ENCODE measurements at regions not wholly inside any gene's neighbourhood (a gene's known extent, or its start where the extent isn't known, plus 50 kb on each side); places are given as distances from the start of the nearest gene placed in this dataset.

DNA sequence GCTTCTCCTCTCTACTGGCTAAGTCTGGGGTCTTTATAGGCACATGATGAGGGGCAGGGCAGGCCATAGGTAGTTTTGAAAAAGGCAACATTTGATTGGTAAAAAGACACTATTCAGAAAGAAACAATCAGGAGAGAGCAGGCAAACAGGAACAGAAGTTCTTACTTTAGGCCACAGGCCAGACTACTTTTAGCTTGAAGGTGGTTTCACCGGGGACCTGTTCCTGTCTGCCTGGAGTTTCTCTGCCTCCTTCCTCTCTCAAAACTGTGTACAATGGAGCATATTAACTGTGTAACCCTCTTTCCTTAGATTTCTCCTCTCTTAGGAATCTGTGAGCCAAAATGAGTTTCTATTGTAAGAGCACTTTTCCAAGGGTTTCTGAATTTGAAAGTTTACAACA is 167.9 kb upstream of the AVPR1A start:
- DNase-seq: no peak

DNA sequence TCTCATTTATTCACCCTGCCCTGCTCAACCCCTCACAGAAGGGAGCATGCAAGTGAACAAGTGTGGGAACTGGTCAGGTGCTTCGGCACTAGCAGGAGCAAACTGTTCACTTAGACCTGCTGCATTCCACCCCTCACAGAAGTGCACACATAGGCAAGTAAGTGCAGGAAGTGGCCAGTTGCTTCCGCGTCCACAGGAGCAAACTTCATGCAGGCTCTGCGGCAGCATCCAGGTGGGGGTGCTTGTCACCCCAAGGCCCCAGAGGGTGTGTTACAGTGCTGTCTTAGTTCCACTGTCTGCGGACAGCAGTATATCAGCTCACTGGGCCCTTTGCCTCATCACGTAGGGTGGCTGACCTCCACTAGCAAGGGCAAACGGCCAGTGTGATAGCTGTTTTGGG is 167.3 kb upstream of the AVPR1A start:
- no peak for DNase-seq

DNA sequence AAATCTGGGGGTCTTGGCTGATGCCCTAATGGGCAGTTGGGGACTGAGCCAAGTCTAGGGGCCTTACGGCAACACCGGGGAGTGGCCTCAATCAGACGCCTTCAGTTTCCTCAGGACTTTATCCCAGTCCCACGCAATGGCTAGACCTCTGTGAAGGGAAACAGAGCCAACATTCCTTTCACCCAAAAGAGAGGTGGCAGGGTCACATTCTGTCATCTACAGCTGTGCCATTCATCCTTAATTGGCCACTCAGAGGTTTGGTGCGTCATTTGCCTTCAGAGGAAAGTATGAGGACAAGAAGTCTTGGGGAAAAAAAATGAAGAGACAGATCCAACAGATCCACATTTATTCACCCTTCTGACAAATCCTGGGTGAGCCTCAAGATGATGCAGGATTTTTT is 166.9 kb upstream of the AVPR1A start:
- DNase-seq: no peak

DNA sequence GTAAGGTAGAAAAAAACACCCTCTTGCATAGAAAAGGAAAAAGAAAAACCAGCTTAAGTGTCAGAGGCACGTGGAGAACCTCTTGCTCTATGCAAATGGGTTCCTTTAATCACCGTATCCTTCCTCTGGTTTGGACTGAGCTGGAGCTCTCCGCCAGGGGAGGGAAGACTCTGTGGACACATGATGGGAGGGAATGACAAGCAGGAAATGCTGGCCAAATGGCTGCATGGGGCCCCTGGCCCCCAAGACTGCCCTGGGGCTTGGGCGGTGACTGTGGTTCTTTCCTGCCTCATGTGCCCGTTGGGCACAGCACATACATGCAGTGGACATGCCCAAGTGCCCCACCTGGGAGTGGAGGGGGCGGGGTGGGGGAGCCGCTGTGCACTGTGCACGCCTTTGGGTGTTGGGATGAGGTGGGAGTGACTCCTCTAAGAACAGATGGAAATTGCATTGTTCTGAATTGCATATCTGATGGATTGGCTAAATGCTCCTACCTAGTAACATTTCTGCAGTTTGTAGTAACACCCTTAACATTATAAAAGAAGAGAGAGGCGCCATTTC is 166.4 kb upstream of the AVPR1A start:
- no peak for DNase-seq

DNA sequence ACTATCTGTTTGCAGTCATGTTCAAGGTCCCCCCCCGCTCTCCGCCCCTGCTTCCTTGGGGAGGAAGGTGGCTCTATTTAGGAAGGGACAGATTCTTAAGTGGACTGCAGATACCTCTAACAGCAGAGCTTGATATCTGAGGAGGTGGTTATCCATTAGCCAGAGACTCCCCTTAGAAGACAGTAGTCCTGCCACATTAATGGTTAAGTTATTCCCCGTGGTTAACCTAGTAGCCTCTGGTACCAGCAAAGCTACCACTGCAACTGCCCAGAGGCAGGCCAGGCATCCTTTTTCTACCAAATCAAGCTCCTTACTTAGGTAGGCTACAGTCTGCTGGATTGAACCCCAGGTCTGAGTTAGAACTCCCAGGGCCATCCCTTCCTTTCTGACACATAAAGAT is 162.1 kb upstream of the AVPR1A start:
- DNase-seq: no peak

DNA sequence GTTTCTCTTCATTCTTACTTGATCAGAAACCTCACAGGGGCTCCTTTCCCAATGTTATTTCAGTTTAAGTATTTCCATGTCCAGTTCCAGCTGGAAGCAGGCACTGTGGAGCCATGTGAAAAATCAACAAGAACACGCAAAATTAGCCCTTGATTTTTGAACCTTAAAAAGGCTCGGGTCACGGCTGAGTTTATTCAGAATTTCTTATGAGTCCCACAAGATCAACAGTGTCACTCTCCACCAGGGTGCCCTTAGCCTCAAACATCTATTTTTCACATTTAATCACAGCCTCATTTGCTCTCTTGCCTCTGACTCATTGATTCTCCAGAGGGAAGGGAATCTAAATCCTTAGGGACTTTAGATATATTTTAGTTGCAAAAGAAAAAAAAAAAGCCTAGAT is 157.7 kb upstream of the AVPR1A start:
- no peak for DNase-seq

DNA sequence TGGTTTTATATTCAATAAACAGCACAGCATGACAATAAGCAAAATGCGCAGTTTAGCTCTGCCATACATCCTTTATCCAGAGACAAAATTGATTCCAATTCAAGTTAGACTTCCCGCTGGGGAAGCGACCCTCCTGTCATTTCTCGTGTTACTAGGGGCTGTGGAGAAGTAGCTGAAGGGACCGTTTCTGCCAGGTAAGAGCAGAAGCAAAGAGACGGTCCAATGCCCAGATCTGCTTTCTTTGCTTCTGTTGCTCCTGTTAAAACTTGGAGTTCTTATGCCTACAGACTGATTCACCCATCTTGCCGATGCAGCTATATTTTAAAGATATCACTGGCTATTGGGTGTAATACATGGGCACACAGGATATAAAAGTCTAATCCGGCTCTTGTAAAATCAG is 156.8 kb upstream of the AVPR1A start:
- no peak for DNase-seq

DNA sequence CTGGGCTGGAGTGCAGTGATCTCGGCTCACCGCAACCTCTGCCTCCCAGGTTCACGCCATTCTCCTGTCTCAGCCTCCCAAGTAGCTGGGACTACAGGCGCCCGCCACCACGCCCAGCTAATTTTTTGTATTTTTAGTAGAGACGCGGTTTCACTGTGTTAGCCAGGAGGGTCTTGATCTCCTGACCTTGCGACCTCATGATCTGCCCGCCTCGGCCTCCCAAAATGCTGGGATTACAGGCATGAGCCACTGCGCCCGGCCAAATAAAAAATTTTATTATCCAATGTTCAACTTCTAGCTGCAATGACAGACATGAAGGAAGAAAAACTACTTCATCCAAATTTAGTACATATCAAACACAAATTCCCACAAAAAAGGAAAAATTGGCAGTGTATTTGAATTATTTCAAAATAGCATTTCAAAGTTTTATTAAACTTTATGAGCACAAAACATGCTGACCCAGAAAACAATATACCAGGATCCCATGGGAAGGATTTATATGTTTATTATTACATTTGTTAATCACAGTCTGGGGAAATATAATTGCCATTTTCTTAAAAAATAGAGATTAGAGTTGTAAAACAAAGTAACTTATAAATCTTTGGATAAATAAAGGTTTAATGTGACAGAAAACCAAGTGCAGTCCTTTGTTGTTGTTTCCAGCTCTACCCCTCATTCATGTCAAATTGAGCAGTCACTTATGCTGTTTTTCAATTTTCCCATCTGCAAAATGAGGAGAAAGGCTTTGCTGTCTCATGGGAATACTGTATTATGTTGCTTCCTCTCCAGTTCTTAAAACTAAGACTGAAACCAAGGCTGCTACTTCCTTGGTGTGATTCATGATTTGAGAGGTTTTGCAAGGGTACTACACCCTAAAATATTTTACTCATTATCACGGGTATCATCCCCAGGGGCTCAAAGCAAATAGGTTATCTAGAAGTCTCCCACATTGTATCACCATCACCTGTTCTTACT is 155.2 kb upstream of the AVPR1A start:
- no peak for DNase-seq

DNA sequence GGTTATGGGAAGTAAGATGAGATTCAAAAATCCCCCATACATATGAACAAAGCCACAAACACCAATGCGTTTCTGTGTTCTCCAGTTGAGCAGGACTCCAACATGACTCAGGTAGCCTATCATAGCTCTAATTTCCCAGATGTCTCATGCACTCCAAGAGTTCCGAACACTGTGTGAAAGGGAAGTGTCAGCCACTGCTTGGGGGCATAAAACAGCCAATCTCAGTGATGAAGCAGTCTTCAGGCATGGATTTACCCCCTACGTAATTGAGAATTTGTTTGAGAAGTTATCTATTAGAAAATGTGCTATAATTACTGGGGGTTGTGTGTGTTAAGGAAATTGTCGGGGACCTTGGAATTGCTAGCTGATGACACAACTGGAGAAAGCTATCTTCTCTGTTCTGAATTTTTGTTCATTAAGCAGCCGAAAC is 153.9 kb upstream of the AVPR1A start:
- DNase-seq: no peak

DNA sequence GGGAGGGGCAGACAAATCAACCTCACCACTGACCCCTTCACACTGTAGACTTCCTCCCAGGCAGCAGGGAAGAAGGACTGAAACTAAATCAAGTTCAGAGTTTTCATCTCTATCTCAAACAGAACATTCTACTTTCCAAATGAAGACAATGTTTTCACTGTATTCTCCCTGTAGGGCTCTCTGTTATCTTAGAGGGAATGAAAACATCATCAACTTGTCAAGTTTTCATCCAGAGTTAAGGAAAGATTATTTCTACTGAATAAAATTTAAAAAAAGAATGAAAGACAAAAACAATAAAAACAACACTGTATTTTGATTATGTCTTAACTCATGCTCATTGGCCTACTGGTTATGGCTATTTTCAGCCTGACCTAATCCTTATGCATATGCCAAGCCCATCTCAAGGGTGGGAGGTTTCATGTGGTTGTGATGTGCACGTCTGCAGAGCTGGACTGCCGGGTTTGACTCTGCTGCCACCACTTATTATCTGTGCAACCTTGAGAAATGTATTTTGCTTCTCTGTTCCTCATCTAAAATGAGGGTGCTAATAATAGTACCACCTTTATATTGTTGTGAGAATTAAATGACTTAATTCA is 152.0 kb upstream of the AVPR1A start:
- DNase-seq: no peak

DNA sequence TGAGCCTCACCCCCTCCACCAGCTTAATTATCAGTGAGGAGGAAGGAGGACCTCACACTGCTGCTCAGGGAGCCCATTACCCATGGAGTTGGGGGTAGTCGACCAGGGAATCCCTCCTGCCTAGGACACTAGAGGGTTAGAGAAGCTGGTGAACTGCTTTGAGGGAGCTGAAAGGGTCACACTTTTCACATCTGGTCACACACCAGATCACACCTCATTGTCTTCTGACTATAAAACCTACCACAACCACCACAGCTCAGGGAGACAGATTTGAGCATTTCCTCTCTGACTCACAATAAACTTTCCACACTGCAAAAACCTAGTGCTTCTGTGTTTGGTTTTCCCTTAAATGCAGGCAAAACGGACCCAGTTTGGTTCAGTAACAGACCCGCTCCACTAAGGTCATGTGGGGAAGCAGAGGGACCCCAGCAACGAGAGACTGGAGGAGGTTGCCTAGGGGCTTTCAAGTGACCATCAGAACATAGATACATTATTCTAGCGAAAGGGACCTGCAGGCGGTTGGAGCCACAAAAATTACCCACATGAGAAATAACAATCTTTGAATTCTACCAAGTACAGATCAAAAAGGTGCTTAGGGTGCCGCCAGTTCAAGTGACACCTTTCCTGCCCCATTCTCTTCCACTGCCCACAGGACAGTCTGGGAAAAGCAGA is 151.4 kb upstream of the AVPR1A start:
- DNase-seq: no peak

DNA sequence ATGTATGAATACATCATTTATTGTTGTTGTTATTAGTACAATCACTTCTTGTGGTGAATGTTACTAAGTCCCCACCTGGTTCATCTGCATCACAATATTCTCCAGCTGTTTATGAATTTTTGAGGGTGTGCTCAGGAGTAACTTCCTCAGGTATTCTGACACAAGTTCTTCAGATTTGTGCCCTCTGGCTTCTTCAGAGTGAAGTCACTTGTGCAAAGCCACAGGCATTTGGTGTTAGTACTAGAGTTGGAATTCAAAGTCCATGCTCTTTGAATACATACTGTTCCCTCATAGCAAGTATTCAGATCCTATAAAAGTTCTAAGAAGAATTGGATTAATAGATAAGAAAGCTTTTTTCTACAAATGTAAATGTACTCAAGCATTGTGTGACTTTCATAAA is 150.3 kb upstream of the AVPR1A start:
- no peak for DNase-seq

DNA sequence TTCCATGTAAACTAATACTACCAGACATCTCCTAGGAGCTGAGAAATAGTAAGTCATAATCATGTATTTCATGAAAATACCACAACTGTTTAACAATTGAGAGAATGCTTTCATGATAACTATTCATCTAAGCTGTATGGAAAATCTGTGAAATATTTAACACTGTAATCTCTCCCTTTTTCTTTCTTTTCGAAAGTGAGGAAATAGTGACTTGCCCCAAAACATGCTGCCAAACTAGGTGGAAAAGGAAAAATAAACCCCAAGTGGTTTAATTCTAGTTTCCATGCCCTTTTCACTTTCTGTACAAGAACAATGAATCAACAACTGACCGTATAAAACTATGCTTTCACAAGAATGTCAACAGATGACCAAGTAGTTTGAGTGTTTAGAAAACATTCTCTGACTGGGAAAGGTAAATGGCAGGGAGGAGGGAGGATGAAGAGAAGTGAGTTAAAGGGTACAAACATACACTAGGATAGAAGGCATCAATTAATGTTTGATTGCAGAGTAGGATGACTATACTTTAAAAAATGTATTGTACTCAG is 147.5 kb upstream of the AVPR1A start:
- no peak for DNase-seq

DNA sequence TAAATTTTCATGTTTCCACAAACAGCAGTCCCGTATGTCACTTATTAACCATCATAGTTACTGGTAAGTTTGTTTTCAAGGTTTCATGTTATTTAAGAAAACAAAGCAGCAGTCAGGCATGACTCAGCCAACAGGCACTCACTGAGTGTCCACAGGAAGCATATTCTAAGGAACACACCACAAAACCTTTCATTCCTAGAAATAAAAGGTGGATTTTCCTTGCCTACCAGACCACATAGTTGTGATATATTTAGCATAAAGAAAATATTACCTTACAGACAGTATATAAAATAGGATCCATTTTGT is 143.3 kb upstream of the AVPR1A start:
- DNase-seq: no peak

DNA sequence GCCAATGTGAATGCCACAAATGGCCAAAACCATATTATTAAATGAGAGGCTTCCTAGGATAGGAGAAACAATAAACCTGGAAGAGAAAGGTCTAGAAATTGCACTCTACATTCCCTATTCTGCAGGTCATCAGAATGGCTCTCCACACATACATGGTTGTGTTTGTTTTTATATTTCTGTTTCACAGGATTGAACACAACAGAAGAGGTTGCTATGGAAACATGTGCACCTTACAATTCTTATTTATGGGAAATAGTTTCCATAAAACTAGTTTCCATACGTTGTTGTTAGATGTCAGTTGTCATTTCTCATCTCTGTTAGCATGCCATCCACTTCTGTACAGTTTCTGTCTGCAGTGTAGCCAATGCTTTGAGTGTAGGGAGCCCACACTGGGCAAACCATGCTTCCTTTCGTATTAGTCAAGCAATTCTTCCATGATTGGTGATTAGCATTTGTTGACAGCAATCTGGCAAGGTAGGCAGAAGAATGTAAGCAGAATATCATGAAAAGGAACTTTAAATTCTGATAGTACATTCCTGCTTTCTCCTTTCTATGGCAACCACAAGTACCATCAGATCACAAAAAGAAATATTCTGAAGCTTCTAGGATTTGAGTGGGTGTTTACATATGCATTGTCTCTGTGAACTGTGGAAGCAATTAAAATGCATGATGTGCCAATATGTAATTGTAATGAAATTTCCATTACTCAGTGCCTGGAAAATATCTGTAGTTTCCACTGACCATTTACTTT is 141.6 kb upstream of the AVPR1A start:
- DNase-seq: no peak

DNA sequence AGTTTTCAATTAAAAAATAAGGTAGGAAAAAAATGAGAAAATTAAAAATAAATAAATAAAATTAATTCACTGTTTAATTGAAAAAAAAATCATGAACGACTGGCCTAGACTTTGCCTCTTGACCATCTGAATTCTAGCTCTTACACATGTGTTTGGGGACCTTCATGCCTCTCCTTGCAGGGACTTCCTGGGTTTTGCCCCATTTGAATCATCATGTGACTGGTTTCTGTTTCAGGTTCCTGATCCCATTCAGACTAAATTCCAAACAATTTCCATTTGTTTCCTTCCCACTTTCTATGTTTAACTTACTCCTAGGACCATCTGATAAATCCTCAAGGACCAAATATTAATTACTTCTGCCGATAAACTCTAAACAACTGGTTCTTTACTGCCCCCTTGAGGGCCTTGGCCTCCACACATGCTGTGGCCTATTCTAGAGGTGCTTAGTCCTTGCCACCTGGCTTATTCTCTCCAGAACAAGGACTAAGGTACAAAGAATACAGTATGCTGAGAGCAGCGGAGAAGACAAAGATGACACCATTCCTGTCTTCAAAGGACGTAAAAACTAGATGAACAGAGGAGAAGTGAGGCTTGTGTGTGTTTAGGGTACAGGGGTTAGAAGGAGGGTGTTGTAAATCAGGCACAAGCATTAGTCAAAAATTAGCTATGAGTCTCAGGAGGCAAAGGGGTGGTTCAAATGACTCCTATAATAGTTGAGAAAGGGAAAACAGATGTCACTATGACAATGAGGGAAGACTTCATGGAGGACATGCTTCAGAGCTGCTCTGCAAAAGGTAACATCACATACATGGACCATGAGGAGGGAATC is 125.8 kb upstream of the AVPR1A start:
- no peak for DNase-seq

DNA sequence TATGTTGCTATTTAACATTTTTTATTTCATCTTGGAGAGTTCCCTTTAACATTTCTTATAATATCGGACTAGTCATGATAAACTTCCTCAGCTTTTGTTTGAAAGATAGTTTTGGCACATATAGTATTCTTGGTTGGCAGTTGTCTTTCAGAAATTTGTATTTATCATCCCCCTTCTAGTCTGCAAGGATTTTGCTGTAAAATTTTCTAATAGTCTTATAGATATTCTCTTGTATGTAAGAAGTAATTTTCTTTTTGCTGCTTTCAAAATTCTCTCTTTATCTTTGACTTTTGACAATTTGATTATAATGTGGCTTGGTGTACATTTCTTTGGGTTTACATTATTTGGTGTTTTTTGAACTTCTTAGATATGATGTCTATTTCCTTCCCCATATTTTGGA is 116.0 kb upstream of the AVPR1A start:
- DNase-seq: no peak

DNA sequence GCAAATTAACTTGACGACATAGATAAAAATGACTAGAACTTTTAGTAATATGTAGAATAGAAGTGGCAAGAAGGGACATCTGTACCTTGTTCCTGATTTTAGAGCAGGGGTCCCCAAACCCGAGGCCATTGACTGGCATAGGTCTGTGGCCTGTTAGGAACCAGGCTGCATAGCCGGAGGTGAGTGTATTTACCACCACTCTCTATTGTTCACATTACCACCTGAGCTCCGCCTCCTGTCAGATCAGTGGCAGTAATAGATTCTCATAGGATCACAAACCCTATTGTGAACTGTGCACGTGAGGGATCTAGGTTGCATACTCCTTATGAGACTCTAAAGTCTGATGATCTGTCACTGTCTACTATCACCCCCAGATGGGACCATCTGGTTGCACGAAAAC is 113.6 kb upstream of the AVPR1A start:
- no peak for DNase-seq

DNA sequence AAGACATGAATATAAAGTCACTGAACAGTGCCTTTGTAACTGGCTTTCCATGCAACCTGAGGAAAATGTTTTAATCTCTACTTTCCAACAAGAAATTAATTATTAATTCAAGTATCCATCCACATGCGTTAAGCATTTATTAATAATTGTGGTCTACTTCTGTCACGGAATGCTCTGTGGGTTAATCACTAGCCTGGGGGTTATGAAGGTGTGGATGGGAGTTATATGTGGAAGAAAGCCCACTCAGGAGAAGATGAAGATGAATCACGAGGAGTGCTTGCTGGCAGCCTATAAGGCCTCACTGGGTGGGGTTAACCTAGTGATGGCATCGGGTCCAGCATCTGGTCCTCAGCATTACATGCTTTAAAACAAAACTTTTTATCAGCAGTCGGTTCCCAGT is 99.5 kb upstream of the AVPR1A start:
- DNase-seq: no peak

DNA sequence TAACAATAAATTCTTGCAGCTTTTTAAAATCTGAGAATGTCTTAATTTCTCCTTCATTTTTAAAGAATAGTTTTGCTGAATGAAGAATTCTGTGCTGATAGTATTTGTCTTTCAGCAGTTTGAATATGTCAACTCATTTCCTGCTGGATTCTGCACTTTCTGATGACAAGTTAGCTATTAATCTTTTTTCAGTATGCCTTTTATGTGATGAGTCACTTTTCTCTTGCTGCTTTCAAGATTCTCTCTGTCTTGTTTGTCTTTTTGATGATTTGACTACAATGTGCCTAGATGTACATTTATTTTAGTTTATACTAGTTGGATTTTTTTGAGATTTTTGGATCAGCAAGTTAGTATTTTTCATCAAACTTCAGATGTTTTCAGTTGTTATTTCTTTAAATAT is 87.9 kb upstream of the AVPR1A start:
- DNase-seq: no peak

DNA sequence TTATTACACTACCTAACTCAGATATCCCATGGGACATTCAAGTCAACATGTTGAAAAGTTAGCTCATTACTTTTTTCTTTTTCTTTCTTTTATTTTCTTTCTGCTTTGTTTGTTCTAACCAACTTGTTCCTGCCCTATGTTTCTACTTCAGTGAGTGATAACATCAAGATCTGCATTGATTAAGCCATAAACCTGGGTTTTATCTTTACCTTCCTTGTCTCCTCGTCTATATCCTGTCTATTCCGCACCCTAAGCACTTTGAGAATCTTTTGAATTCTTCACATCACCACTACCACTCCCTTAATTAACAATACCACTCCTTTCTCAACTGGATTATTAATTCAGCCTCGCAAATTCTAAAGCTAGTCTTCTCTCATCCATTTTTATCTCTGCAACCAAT is 81.9 kb upstream of the AVPR1A start:
- DNase-seq: no peak

DNA sequence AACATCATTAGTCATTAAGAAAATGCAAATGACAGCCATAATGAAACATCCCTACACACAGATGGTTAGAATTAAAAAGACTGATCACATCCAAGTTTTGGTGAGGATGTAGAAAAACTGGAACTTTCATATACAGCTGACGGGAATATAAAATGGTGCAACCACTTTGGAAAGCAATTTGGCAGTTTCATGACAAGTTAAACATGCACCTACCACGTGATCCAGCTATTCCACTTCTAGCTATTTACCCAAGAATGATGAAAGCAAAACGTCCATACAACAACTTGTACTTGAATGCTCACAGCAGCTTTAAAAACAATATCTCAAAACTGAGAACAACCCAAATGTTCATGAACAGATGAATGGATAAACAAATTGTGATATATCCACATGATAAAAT is 77.9 kb upstream of the AVPR1A start:
- no peak for DNase-seq

All from activated effector memory CD4-positive, alpha-beta T cell treated with anti-CD3 and anti-CD28 coated beads, Interleukin-2, amount 50 U/mL, for 16 hours (primary cell).